Endothelial cell of umbilical vein (primary cell): ENCODE measurements at regions not wholly inside any gene's neighbourhood (a gene's known extent, or its start where the extent isn't known, plus 50 kb on each side); places are given as distances from the start of the nearest gene placed in this dataset.

Source experiments
- CTCF ChIP-seq, 2 donors: IDR thresholded peaks; 1 replicate in 1 of 2; 2 replicates in 1 of 2; pipeline ENCODE4 v1.5.1; 2011; ENCODE audit warnings: low read length in 2 of 2, mild to moderate bottlenecking in 2 of 2, moderate library complexity in 2 of 2, control low read depth in 1 of 2, inconsistent platforms in 1 of 2, low read depth in 1 of 2; ENCODE audit not compliant: insufficient read depth in 1 of 2; ENCODE audit errors: extremely low read depth in 1 of 2
- POLR2A ChIP-seq: IDR thresholded peaks from 2 replicates; pipeline ENCODE4 v1.6.1; 2012; ENCODE audit warnings: low read depth, mild to moderate bottlenecking, control low read depth, low read length
- POLR2AphosphoS5 ChIP-seq: IDR thresholded peaks from 2 replicates; pipeline ENCODE4 v1.6.1; 2012; ENCODE audit warnings: low read depth, mild to moderate bottlenecking, control low read depth, low read length, moderate library complexity; ENCODE audit not compliant: insufficient read depth

- TF ChIP-seq CTCF (IDR thresholded peaks at IDR 0.05; ENCODE audit: extremely low read depth in 1 of 2, insufficient read depth in 1 of 2, low read depth in 1 of 2, low read length in 2 of 2) (no peak), POLR2A (no peak), POLR2AphosphoS5 (no peak)
These were observed 322.3 kb downstream of the GBE1 start for GRCh38 chr3:81439108-81439507.
